Upper lobe of right lung (tissue), 1 donor: ENCODE measurements at regions not wholly inside any gene's neighbourhood (a gene's known extent, or its start where the extent isn't known, plus 50 kb on each side); places are given as distances from the start of the nearest gene placed in this dataset.

Source experiments
- ATAC-seq: fragments of 200-7000 bp; cut with Tn5 transposase; one replicate; pipeline ENCODE4 v1.9.1; 2020; ENCODE audit warnings: mild to moderate bottlenecking, moderate library complexity
- DNase-seq: peaks from one replicate; pipeline ENCODE4 v3.0.0-alpha.2; 2020
- H3K27ac ChIP-seq: fragments of 200-600 bp; one replicate; pipeline ENCODE4 v1.8.0; 2022
- H3K27me3 ChIP-seq: fragments of 200-600 bp; one replicate; pipeline ENCODE4 v1.8.0; 2022; ENCODE audit warnings: mild to moderate bottlenecking
- H3K36me3 ChIP-seq: fragments of 200-600 bp; one replicate; pipeline ENCODE4 v1.8.0; 2022
- H3K4me1 ChIP-seq: fragments of 200-600 bp; one replicate; pipeline ENCODE4 v1.8.0; 2022
- H3K4me3 ChIP-seq: fragments of 200-600 bp; one replicate; pipeline ENCODE4 v1.8.0; 2022; ENCODE audit warnings: mild to moderate bottlenecking
- H3K9me3 ChIP-seq: fragments of 200-600 bp; one replicate; pipeline ENCODE4 v1.8.0; 2022
- CTCF ChIP-seq: fragments of 200-600 bp; IDR thresholded peaks from one replicate; pipeline ENCODE4 v1.8.0; 2022; ENCODE audit warnings: antibody characterized with exemption
- intact Hi-C: fragments of 100-400 bp; cut with DNase I; formaldehyde crosslinking; loops from one replicate; pipeline ENCODE4 v1.11.0; 2022
- donor health status: DM: no; HTN: yes; CAD: no; lungs with severe emphysema.

GRCh38 chr3:193996221-193996620 lies 139.7 kb upstream of the HES1 start:
- ATAC-seq = no peak
- H3K27me3 ChIP-seq = no peaks in the 10 kb centered on the region
- TF ChIP-seq CTCF = no peak
- DNase-seq = no peak
- no peaks in the 10 kb centered on the region for H3K4me1 ChIP-seq
- no peak overlapping the region for H3K27ac ChIP-seq
- intact Hi-C loops = no loop called here
- H3K9me3 ChIP-seq = no peaks in the 10 kb centered on the region
- no peak overlapping the region for H3K4me3 ChIP-seq
- no peaks in the 10 kb centered on the region for H3K36me3 ChIP-seq

- Histone ChIP-seq H3K9me3 (no peaks in the 10 kb centered on the region), H3K4me3 (no peak overlapping the region), H3K4me1 (no peaks in the 10 kb centered on the region), H3K27me3 (no peaks in the 10 kb centered on the region), H3K36me3 (no peaks in the 10 kb centered on the region), H3K27ac (peak overlapping the region; percentile 6)
- intact Hi-C loops = no loop called here
- peak; percentile 58 for ATAC-seq
- no peak for TF ChIP-seq CTCF
- no peak for DNase-seq
Measured at GRCh38 chr3:193996641-193997089, 139.3 kb upstream of the HES1 start.

- Histone ChIP-seq H3K27me3 (no peaks in the 10 kb centered on the region), H3K27ac (peak overlapping the region; percentile 6), H3K4me1 (peaks cover 2% of the 10 kb centered on the region), H3K36me3 (no peaks in the 10 kb centered on the region), H3K4me3 (no peak overlapping the region), H3K9me3 (no peaks in the 10 kb centered on the region)
- TF ChIP-seq CTCF = no peak
- peak; percentile 74 for DNase-seq
- intact Hi-C loops = no loop called here
- peak; percentile 80 for ATAC-seq
Measured at GRCh38 chr3:193997228-193998122, 138.5 kb upstream of the HES1 start.

GRCh38 chr3:193998123-193998448 lies 137.9 kb upstream of the HES1 start:
- DNase-seq (no peak), ATAC-seq (no peak)
- peaks cover 5% of the 10 kb centered on the region for H3K4me1 ChIP-seq
- no peaks in the 10 kb centered on the region for H3K27me3 ChIP-seq
- intact Hi-C loops = no loop called here
- no peak overlapping the region for H3K4me3 ChIP-seq
- no peaks in the 10 kb centered on the region for H3K36me3 ChIP-seq
- no peak for TF ChIP-seq CTCF
- H3K9me3 ChIP-seq = no peaks in the 10 kb centered on the region
- H3K27ac ChIP-seq = no peak overlapping the region

GRCh38 chr3:193998628-193999195 lies 137.2 kb upstream of the HES1 start:
- intact Hi-C loops = no loop called here
- H3K27ac ChIP-seq = no peak overlapping the region

More at GRCh38 chr3:193998628-193999195, 137.2 kb upstream of the HES1 start:
- Histone ChIP-seq H3K27me3 (no peaks in the 10 kb centered on the region), H3K9me3 (no peaks in the 10 kb centered on the region), H3K4me3 (no peak overlapping the region), H3K36me3 (no peaks in the 10 kb centered on the region), H3K4me1 (peaks cover 9% of the 10 kb centered on the region)
- ATAC-seq (no peak), DNase-seq (no peak)
- TF ChIP-seq CTCF = no peak
